Activated CD8-positive, alpha-beta T cell treated with anti-CD3 and anti-CD28 coated beads for 36 hours (primary cell): ENCODE measurements at regions not wholly inside any gene's neighbourhood (a gene's known extent, or its start where the extent isn't known, plus 50 kb on each side); places are given as distances from the start of the nearest gene placed in this dataset.
"Not testable (repeated sequence)": the region's sequence is repeated elsewhere in the genome, so short reads cannot be mapped to it uniquely, and the experiment has no call there.

ENCODE experiments used
- ATAC-seq: fragments of 200-7000 bp; cut with Tn5 transposase; one replicate; pipeline ENCODE4 v1.10.0; 2021; ENCODE audit warnings: mild to moderate bottlenecking, moderate library complexity
- CTCF ChIA-PET: fragments of 350-600 bp; sonication (Branson Sonifier 250); formaldehyde crosslinking; loops from one replicate; lab custom pipeline; 2021; ENCODE audit warnings: antibody characterized with exemption; lab: Charles Lee
- POLR2A ChIA-PET: fragments of 350-600 bp; sonication (Branson Sonifier 250); formaldehyde crosslinking; loops from one replicate; lab custom pipeline; 2021; ENCODE audit warnings: antibody characterized with exemption; lab: Charles Lee
- DNase-seq: peaks from one replicate; pipeline ENCODE4 v3.0.0-alpha.2; 2020
- H3K27ac Mint-ChIP-seq: one replicate; pipeline ENCODE4 v1.8.0; 2021; ENCODE audit warnings: mild to moderate bottlenecking, mixed read lengths
- H3K27me3 Mint-ChIP-seq: one replicate; pipeline ENCODE4 v1.8.0; 2021; ENCODE audit warnings: mixed read lengths
- H3K36me3 Mint-ChIP-seq: one replicate; pipeline ENCODE4 v1.8.0; 2021; ENCODE audit warnings: low read depth, mixed read lengths
- H3K4me1 Mint-ChIP-seq: one replicate; pipeline ENCODE4 v1.8.0; 2021; ENCODE audit warnings: low read depth, mixed read lengths
- H3K4me3 Mint-ChIP-seq: one replicate; pipeline ENCODE4 v1.8.0; 2021; ENCODE audit warnings: mild to moderate bottlenecking, moderate library complexity, mixed read lengths
- H3K9me3 Mint-ChIP-seq: one replicate; pipeline ENCODE4 v1.8.0; 2021; ENCODE audit warnings: mixed read lengths
- CTCF ChIP-seq: fragments of 200-600 bp; IDR thresholded peaks from one replicate; pipeline ENCODE4 v1.8.0; 2022; ENCODE audit warnings: antibody characterized with exemption, mild to moderate bottlenecking
- intact Hi-C: fragments of 100-400 bp; cut with micrococcal nuclease; formaldehyde crosslinking; loops from one replicate; pipeline ENCODE4 v1.10.0; 2022

GRCh38 chr6:169918954-169919549, 167.6 kb downstream of the ERMARD start:
- Mint-ChIP-seq H3K27ac (no peak overlapping the region), H3K9me3 (no peaks in the 10 kb centered on the region), H3K4me3 (no peak overlapping the region), H3K27me3 (no peaks in the 10 kb centered on the region), H3K4me1 (peaks cover 5% of the 10 kb centered on the region), H3K36me3 (no peaks in the 10 kb centered on the region)
- intact Hi-C loops = no loop called here
- ATAC-seq (no peak), DNase-seq (no peak)
- POLR2A ChIA-PET = no interaction called here
- no peak for TF ChIP-seq CTCF
- CTCF ChIA-PET = no interaction called here

- ChIA-PET POLR2A (no interaction called here), CTCF (no interaction called here)
- Mint-ChIP-seq H3K4me1 (peaks cover 7% of the 10 kb centered on the region), H3K9me3 (no peaks in the 10 kb centered on the region), H3K27me3 (no peaks in the 10 kb centered on the region), H3K36me3 (no peaks in the 10 kb centered on the region), H3K27ac (no peak overlapping the region), H3K4me3 (no peak overlapping the region)
- no peak for TF ChIP-seq CTCF
- intact Hi-C loops = no loop called here
- ATAC-seq = no peak
- no peak for DNase-seq
These were observed 167.0 kb downstream of the ERMARD start for GRCh38 chr6:169918239-169918953.

GRCh38 chr6:169917153-169917552, 165.7 kb downstream of the ERMARD start:
- CTCF ChIA-PET = no interaction called here
- ATAC-seq (no peak), DNase-seq (no peak)
- H3K4me1 Mint-ChIP-seq = peaks cover 12% of the 10 kb centered on the region
- no peak for TF ChIP-seq CTCF
- POLR2A ChIA-PET = no interaction called here
- no peaks in the 10 kb centered on the region for H3K9me3 Mint-ChIP-seq
- H3K4me3 Mint-ChIP-seq = no peak overlapping the region
- H3K27me3 Mint-ChIP-seq = no peaks in the 10 kb centered on the region
- no peak overlapping the region for H3K27ac Mint-ChIP-seq
- no peaks in the 10 kb centered on the region for H3K36me3 Mint-ChIP-seq
- intact Hi-C loops = no loop called here

GRCh38 chr6:169915769-169916550, 164.5 kb downstream of the ERMARD start:
- TF ChIP-seq CTCF = no peak
- no peak for ATAC-seq
- intact Hi-C loops = no loop called here
- Mint-ChIP-seq H3K4me1 (peaks cover 8% of the 10 kb centered on the region), H3K27me3 (no peaks in the 10 kb centered on the region), H3K9me3 (no peaks in the 10 kb centered on the region), H3K27ac (no peak overlapping the region), H3K36me3 (no peaks in the 10 kb centered on the region), H3K4me3 (no peak overlapping the region)
- DNase-seq = no peak
- CTCF ChIA-PET = no interaction called here
- POLR2A ChIA-PET = no interaction called here

- intact Hi-C loops, H3K4me1 Mint-ChIP-seq, H3K9me3 Mint-ChIP-seq: not testable (repeated sequence)
These were observed 162.3 kb downstream of the ERMARD start for GRCh38 chr6:169913745-169914144.

More at GRCh38 chr6:169913745-169914144, 162.3 kb downstream of the ERMARD start:
- H3K27me3 Mint-ChIP-seq, H3K27ac Mint-ChIP-seq, DNase-seq, H3K4me3 Mint-ChIP-seq, ATAC-seq, H3K36me3 Mint-ChIP-seq, POLR2A ChIA-PET: not testable (repeated sequence)
- CTCF ChIA-PET = interaction anchor here (1.5 kb wide), 1 partner anchor 82 kb away, joined by 3 read pairs; no protein-coding TSS in a partner anchor
